ENCODE measurements at regions not wholly inside any gene's neighbourhood (a gene's known extent, or its start where the extent isn't known, plus 50 kb on each side); places are given as distances from the start of the nearest gene placed in this dataset.

DNA sequence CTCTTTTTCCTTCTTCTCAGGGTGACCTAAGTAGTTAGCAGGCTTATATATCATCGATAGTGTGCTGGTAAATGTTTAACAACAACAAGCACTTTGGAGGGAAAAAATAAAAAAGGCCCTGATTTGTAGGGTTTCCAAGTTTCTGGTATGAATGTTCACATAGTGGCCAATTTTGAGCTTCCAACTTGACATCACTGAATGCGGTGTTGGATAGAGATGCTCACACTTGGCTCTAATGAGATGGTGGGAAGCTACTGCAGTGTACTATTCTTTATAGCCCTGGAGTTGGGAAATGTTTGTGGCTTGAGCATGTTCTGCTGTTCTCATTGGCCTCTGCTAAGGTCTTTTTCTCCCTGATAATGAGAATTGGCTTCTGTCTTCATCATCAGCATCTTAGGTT lies 875.3 kb downstream of the PCDH7 start:
- H3K36me3 ChIP-seq (ENCODE audit: control insufficient read depth in 1 of 2, insufficient read depth in 2 of 2, low read length in 2 of 2) = no peaks in the 10 kb centered on the region
- POLR2A ChIA-PET = no interaction called here
- ATAC-seq (no peak), DNase-seq (ENCODE audit: low read depth, low spot score) (no peak)
- no peak overlapping the region for H3K4me3 ChIP-seq (replicated peaks in 1 of 2; ENCODE audit: low read depth in 1 of 2, low read length in 2 of 2)
- H3K9ac ChIP-seq (ENCODE audit: low read length) = no peak overlapping the region
- H3K27ac ChIP-seq (ENCODE audit: low read depth, low read length) = no peak overlapping the region
- BruUV-seq (replicated peaks) = no TSS peak
- RAD21 ChIA-PET (ENCODE audit: low non-redundant PET in 1 of 2, low total read pairs in 2 of 2, uncharacterized antibody in 2 of 2, unreplicated experiment in 2 of 2) = no interaction called here
- no peaks in the 10 kb centered on the region for H3K9me2 ChIP-seq (ENCODE audit: insufficient read depth)
- H3K9me3 ChIP-seq (ENCODE audit: control insufficient read depth in 1 of 2, insufficient read depth in 1 of 2, low read depth in 1 of 2, low read length in 2 of 2) = no peaks in the 10 kb centered on the region
- H3K27me3 ChIP-seq (ENCODE audit: insufficient read depth, low read length) = no peaks in the 10 kb centered on the region
- TF ChIP-seq, protein P1, sequence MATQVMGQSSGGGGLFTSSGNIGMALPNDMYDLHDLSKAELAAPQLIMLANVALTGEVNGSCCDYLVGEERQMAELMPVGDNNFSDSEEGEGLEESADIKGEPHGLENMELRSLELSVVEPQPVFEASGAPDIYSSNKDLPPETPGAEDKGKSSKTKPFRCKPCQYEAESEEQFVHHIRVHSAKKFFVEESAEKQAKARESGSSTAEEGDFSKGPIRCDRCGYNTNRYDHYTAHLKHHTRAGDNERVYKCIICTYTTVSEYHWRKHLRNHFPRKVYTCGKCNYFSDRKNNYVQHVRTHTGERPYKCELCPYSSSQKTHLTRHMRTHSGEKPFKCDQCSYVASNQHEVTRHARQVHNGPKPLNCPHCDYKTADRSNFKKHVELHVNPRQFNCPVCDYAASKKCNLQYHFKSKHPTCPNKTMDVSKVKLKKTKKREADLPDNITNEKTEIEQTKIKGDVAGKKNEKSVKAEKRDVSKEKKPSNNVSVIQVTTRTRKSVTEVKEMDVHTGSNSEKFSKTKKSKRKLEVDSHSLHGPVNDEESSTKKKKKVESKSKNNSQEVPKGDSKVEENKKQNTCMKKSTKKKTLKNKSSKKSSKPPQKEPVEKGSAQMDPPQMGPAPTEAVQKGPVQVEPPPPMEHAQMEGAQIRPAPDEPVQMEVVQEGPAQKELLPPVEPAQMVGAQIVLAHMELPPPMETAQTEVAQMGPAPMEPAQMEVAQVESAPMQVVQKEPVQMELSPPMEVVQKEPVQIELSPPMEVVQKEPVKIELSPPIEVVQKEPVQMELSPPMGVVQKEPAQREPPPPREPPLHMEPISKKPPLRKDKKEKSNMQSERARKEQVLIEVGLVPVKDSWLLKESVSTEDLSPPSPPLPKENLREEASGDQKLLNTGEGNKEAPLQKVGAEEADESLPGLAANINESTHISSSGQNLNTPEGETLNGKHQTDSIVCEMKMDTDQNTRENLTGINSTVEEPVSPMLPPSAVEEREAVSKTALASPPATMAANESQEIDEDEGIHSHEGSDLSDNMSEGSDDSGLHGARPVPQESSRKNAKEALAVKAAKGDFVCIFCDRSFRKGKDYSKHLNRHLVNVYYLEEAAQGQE (IDR thresholded peaks at IDR 0.05; ENCODE audit: low read depth) = no peak
- no peak for TF ChIP-seq POLR2A (IDR thresholded peaks at IDR 0.05; ENCODE audit: borderline replicate concordance, extremely low read depth, insufficient read depth, insufficient read length)
- no peak for TF ChIP-seq TCF7L2 (IDR thresholded peaks at IDR 0.05; ENCODE audit: borderline replicate concordance, extremely low read depth, insufficient read depth, insufficient read length)
- no peak for TF ChIP-seq EZH2phosphoT487 (IDR thresholded peaks at IDR 0.05; ENCODE audit: borderline replicate concordance)
- TF ChIP-seq EZH2 (IDR thresholded peaks at IDR 0.05) = no peak
- TF ChIP-seq POLR2AphosphoS5 (IDR thresholded peaks at IDR 0.05; ENCODE audit: low read depth, low read length) = no peak
- TF ChIP-seq FOSL1 (IDR thresholded peaks at IDR 0.05; ENCODE audit: low read depth) = no peak
- no peak for TF ChIP-seq EGR1 (IDR thresholded peaks at IDR 0.05; ENCODE audit: low read depth)
- TF ChIP-seq ZNF274 (IDR thresholded peaks at IDR 0.05; ENCODE audit: low read depth, low read length) = no peak
- no peak for TF ChIP-seq CEBPB (IDR thresholded peaks at IDR 0.05; ENCODE audit: low read depth)
- TF ChIP-seq ELF1 (IDR thresholded peaks at IDR 0.05; ENCODE audit: borderline replicate concordance, low read depth) = no peak
- no peak for TF ChIP-seq RAD21 (IDR thresholded peaks at IDR 0.05; ENCODE audit: low read depth)
- TF ChIP-seq, protein P2, sequence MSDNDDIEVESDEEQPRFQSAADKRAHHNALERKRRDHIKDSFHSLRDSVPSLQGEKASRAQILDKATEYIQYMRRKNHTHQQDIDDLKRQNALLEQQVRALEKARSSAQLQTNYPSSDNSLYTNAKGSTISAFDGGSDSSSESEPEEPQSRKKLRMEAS (IDR thresholded peaks at IDR 0.05) = no peak
- no peak for TF ChIP-seq JUND (IDR thresholded peaks at IDR 0.05)
- H3K4me1 ChIP-seq (ENCODE audit: control insufficient read depth in 1 of 2, insufficient read depth in 2 of 2, low read length in 2 of 2) = peaks cover 0 to 4% of the 10 kb centered on the region in 2 experiments; a peak in 1 of 4 replicates
- no peak overlapping the region for H3K4me2 ChIP-seq (ENCODE audit: low read length)
- no peaks in the 10 kb centered on the region for H3K79me2 ChIP-seq (ENCODE audit: insufficient read depth, low read length)
- H4K20me1 ChIP-seq (ENCODE audit: insufficient read depth) = no peaks in the 10 kb centered on the region
- intact Hi-C loops (cut with micrococcal nuclease) = no loop called here
- CTCF ChIA-PET = no interaction called here
- H2AFZ ChIP-seq (ENCODE audit: low read depth, low read length, poor library complexity, severe bottlenecking) = no peak overlapping the region

All from HCT116 (cell line).